NOMO-1 (cell line): ENCODE measurements at regions not wholly inside any gene's neighbourhood (a gene's known extent, or its start where the extent isn't known, plus 50 kb on each side); places are given as distances from the start of the nearest gene placed in this dataset.

Source experiments
- DNase-seq, 2 experiments: peaks; one replicate each; lab custom pipeline; 2025; ENCODE audit not compliant: unreplicated experiment in 2 of 2; lab: John Stamatoyannopoulos, UW

DNA sequence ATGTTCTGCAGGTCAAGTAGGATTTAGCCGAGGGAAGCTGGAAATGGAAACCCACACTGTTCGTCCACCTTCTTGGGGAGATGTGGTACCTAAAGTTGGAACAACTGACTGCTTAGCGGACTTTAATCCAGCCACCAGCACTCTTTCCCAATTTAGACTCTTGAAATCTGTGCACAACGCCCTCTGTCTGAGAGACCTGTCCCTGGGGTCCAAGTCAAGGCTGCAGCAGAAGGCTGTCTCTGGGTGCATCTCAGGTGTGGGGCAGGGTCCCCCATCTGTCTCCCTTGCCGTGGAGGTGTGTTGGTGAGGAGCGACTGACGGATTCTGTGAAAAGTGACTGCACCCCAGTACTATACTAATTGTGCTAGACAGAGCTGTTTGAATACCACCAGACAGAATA lies 168.2 kb upstream of the CADM1 start:
- DNase-seq = no peak

DNA sequence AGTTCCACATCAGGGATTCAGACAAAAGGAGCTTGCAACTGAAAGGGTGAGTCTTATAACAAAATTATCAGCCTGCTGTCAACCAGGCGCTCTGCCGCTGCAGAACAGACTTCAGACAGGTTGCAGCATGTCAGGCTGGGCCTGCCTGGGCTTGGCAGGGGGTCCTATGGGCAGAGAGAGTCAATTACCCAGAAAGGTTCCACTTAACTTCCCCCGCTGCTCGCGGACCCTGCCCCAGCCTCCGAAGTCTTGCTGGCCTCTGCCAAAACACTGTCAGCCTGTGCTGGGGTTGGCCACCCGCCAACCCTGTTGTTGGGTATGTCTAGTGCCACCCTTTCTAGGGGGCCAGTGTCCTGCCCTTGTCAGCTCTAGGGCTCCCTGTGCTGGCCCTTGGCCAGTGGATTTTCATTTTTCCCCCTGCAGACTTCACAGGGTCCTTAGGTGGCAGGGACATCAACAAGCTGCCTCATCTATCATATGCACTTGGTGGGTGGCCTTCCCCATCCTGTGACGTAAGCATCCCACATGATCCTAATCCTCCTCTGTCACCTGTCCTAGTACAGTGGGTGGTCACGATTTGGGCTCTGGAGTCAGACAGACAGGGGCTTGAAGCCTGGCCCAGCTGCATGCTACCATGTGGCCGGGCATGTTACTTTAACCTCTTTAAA lies 166.5 kb upstream of the CADM1 start:
- no peak for DNase-seq

DNA sequence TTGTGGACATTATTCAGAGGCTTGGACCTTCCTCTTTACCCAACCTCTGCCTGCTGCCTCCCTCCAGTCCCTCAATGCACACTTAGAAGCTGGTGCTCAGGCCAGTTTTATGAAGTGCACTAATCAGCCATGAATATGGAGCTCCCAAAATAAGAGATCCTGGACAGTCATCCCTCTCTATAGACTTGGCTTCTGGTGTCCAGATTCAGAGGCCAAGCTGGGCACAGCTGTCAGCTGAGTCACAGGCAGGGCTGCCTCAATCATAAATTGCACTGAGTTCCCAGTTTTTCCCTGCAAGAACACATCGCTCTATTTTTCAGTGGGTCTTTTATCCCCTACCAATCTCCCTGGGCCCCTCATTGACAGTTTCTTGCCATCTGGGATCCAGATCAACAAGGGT lies 161.7 kb upstream of the CADM1 start:
- DNase-seq = no peak

DNA sequence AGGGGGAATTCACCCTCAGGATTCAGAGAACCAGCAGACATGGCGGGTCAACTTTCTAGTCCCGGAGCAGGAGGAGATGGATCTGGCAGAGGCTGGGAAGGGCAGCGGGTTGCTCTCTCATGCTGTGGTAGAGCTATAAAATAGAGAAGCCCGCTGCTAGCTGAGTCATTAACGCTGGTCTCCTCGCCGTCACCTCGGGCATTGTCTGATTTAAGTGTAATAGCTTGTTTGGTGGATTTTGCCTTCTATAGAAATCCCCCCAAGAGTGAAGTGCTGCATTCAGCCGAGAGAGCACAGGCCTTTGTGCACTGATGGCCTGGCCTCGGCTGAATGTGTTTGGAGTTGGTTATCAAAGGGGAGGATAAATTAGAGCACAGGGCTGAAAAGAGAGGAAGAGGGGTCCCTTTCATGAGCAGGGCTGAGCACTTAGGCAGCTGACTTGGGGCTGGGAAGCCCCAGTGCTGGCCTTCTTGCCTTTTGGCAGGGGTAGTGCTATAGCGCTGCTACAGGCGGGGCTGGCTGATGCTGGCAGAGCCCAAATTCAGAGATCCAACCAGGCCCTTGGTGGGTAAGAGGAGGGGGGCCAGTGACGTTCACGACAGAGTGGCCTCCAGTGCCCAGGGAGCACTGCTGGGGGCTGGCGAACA lies 161.1 kb upstream of the CADM1 start:
- no peak for DNase-seq

DNA sequence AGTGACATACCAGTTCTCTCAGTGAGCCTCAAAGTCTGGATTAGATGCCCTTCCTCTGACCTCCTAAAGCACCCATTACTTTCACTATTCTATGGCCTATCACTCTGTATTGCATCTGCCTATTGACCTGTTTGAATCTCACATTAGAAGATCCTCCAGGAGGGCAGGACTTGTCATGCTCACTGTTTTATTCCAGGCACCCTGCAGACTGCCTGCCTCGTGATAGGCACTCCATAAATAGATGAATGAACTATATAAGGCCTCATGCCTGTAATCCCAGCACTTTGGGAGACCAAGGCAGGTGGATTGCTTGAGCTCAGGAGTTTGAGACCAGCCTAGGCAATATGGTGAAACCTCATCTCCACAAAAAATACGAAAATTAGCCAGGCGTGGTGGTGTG lies 160.1 kb upstream of the CADM1 start:
- no peak for DNase-seq

DNA sequence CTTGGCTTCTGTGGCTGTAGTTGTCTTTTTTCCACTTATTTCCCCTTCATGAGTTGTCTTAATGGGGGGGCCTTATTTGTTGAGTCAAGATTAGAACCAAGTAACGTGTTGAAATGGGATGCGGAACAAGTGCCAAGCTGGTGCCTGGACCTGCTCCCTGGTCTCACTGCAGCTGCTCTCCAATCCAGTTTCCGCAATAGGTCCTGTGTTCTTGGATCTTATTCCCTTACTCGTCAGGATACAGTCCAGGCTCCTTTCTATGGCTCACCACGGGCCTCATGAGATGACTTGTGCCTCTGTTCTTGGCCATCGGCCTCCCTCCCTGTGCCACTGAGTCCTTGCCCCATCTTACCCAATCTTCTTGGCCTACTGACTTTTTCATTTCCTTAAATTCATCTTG lies 159.6 kb upstream of the CADM1 start:
- no peak for DNase-seq

DNA sequence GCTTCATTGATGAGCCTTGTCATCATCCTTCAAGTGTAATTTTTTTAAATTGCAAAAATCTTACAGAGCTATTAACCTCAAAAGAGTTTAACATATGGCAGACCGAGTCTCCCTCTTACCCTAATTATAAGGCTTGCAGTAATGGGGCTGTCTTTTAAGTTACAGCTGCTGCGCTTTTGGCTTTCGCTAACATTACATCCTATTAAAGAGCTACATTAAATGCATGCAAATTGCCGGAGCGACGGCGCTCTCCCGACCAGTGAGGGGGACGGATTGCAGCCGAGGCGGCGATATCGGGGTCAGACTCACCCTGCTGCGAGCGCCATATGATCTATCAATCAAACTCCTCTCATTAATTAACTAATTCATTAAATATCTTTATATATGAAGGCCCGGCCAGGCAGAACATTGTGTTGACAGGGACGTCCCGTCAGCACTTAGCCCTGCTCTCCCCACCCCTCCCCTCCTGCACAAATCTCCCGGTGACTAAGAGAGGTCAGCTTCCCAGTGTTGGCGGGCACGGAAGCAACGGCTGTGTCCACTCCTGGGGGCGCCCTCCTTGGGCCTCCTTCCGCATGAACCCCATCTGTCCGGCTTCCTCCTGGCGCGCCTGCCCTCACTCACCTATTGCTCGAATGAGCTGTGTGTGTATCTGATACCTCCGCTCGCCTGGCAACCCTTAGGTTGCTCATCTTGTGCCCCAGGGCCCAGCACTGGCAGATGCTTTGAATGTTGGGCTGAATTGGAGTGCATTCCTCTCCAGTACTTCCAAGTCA lies 156.0 kb upstream of the CADM1 start:
- DNase-seq = no peak

DNA sequence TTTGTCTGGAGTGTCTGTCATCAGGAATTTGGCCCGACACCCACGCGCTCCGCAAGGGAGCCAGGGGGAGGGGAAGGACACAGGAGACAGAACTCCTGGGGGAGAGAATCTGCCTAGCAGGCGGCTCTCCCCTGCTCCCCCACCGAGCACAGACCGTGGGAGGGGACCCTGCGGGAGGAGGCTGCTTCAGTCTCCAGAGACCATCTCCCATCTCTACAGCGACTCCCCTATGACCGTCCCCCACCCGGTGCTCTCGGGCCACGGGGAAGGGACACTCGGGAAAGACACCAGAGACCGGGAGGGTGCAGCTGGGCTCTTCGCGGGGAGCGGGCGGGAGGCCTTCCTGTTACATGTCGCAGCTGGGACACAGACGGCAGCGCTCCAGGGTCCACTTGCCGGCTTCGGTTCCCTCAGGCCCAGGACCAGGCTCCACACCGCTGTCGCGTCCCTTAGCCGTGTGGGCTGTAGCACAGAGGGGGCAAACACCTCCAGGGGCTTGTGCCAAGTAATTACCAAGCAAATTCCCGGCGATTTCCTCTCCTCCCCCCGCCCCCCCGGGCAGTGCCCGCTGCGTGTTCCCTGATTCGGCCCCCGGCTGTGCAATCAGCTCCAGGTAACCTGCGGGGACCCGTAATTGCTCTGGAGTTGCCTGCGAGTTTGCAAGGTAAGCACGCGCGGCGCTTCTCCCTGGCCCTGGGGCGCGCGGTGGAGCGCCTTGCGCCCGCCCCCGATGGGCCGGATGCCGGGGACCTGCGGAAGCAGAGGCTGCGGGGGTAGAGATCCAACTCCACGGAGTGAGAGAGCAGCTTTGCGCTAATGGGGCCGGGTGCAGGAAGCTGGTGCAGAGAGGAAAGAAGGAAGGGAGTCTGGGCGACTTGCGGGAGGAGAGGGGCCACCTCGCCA lies 155.1 kb upstream of the CADM1 start:
- DNase-seq = peak; percentile 36 to 37

DNA sequence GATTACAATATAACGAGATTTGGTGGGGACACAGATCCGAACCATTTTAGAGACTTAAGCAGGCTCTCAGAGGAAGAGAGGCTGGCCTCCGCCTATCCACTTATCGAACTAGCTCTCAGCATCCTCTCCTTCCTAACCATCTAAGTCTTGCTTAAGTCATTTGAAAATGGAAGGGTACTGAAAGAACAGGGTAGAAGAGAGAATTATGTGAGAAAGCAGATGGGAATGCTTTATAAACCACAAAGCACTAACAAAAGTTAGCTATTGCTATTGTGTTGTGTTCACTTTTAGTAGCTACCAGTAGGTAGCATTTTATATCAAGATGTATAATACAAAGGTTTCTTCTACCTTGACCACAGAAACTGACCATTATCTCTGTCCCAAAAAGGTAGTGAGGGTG lies 153.4 kb upstream of the CADM1 start:
- DNase-seq = no peak

DNA sequence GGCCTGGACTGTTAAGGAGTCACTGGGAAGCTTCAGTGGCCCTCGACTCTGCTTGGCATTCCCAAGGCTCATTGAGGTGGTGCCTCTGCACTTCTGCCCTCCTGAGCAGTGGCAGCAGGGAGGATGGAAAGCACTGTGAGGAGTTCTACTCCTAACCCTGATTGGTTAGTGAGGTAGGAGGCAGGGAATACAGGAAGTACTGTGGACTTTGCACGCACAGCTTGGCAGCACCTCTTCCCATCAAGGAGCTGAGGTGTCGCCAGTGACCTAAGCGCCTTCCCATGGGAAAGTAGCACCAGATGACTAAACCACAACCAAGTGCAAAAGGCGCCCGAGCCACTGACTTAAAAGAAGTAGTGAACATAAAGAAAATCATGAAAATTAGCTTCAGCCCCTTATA lies 152.5 kb upstream of the CADM1 start:
- no peak for DNase-seq

DNA sequence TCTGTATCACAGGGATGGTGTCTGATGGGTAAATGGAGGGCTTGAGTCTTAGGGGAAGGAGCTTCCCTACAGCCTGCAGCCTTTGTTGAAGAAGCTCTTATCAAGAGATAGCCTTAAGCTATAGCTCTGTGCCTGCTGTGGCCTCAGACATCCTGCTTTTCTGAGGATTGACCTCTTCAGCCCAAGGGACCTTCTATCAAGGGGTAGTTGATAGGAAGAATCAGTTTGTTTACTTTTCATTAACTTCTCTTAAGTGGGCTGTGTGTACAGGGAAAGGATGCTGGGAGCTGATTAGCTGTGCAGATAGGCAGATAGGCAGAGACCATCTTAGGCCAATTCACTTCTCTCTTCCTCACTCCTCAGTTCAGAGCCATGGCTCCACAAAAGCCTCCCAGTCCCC lies 151.8 kb upstream of the CADM1 start:
- no peak for DNase-seq

DNA sequence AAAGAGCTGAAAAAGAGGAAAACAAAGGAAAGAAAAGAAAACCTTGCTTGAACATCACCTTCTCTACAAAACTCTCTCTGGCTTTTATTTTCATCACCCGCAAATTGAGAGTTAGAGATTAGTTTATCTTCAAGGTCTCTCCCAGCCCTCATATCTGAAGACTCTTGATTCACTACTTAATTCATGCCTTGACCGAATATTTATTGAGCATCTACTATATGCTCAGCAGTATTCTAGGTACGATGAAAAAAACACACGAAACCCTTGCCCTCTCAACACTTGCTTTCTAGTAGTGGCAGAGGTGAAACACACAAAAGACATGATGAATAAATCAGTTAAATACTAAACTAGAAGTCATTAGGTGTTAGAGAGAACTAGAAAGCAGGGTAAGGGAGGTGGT lies 150.6 kb upstream of the CADM1 start:
- no peak for DNase-seq

DNA sequence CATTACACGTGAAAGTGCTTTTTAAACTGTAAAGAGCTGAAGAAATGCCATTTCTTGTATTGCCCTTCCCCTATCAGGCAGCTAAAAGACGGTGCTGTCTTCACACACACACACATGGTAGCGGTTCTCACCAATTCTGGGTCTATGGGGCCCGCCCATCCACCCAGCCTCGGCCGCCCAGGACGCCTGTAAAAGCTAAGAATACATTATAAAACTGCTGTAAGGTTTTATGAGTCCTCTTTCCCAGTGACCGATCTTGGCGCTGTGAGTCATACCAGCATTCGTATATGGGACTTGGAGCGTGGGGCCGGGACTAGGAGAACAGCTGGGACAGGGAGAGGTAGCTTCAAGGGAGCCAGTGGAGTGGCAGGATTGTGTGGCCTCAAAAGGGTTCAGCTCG lies 149.7 kb upstream of the CADM1 start:
- no peak for DNase-seq

DNA sequence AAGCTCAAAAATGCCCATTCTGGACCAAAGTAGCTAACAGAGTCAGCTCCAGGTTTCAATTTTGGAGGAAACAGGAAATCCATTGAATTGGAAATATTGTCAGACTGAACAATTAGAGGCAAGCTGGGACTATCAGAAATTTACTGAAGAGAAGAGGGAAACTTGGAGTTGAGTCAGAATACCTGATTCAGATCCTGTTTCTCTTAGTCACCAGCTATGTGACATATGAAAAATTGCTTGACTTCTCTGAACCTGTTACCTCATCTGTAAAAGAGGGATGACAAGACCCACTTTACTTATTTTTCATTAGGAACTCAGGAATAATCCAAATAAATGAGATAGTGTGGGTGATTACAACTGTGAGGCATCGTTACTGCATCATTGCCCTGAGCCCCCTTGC lies 148.9 kb upstream of the CADM1 start:
- no peak for DNase-seq

DNA sequence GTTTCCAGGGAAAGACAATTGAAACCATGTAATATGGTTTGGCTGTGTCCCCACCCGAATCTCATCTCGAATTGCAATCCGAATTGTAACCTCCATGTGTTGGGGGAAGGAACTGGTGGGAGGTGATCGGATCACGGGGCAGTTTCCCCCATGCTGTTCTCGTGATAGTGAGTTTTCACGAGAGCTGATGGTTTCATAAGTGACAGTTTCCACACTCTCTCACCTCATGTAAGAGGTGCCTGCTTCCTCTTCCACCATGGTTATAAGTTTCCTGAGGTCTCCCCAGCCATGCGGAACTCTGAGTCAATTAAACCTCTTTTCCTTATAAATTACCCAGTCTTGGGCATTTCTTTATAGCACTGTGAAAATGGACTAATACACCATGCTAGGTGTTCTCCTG lies 148.3 kb upstream of the CADM1 start:
- DNase-seq = peak in 1 of 2 experiments; percentile 13

DNA sequence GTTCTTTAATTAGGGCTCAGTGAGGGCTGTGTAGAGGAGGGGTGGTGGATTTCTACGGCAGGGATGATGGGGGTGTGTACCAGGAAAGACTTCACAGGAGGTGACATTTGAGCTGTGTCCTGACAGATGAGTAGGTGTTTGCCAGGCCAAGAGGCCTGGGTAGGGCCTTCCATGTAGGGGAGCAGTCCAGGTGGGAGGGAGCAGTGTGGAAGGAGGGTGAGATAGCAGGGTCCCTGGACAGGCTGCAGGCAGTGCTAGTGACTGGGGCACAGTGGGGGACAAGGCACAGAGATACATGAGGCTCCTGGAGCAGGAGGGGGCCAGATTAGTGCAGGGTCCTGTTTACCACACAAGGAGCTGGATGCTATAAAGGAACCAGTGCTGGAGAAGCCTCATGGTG lies 147.9 kb upstream of the CADM1 start:
- DNase-seq = no peak

DNA sequence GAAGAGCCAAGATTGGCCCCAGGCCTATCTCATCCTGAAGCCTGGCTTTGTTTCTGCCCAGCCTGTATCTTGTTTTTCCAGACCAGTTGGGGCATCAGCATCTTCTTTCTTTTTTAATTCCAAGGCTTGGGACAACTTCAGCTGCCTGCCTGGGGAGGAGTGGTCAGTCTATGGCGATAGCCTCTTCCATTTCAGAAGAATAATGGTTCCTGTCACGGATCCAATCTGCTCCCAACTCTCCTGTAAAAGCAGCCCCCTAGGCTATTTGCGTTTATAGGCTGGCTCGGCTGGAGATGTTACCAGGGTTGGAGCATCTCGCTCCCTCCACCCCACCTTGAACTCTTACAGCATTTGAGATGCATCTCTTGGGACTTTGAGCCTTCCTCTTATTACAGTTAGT lies 145.2 kb upstream of the CADM1 start:
- DNase-seq = no peak

DNA sequence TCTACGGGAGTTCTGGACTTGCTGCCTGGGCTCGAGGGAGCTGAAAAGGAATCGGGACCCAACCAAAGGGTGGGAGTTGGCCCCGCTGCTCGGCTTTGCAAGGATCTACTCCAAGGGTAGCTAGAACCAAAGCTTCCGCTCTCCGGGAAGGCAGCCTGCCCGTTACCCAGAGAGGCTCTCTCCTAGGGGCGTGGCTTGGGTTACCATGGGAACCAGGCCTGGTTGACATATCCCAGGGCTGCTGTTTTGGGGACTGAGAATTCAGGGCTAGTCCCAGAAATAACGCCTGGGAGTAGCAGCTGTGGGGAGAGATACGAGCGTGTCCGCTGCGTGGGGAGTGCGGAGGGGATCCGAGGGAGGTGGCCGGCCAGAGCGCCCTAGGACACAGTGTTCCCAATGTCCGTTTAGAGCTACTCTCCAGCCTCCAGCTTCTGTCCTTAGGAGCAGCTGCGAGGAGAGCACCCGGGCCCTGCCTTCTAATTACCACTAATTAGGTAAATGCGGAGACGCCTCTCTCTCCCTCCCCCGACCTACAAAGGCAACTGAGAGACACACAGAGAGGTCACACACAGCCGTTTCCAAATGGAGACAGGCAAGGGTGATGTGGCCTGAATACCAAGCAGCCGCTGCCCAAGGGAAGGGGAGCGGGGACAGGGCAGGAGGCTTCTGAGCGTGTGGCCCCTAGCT lies 141.6 kb upstream of the CADM1 start:
- DNase-seq = no peak

DNA sequence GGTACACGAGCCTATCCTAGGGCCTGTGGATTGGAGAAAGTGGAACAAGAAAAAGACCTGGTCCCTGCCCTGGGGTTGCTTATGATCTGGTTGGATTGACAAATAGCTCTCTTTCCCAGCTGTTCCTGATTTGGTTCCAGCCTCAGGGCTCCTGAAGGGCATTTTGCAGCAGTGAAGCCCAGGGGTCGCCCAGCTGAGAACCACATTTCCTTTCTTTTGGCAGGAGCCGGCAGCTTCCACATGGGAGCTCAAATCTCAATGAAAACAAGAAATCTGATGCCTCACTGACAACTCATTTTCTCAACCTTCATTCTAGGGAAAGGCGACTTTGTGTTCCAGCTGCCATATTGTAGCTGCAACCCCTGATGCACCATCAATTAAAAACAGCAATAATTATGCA lies 140.6 kb upstream of the CADM1 start:
- no peak for DNase-seq

DNA sequence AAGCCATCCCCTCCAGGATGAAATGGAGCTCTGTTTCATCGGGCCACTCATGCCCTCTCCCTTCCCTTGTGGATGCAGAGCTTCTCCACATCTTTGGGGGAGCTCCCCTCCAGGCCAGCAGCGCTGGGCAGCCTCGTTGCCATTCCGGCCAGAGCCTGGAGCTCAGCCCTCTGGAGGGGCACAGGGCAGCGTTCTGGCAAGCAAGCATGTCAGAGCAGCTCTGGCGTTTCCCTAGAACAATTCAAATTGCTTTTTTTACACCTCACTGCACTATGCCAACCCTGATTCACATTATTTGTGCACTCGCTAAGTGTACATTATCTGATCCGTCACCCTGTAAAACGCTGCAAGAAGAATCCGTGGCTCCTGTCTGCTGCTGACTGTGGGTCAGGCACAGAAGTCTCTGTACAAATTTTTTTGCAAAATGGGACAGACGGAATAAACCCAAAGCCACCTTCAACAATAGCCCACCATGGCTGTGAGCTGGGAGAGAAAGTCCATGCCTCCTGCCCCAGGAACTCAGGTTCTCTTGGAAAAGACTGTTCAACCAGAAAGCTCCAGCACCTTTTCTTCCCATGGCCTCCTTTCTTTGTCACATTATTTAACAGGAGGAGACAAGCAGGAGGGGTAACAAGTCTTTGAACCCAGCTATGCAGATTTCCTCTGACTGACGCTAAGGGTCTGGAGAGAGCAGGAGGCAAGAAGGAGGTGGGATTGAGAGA lies 139.5 kb upstream of the CADM1 start:
- no peak for DNase-seq
